Stimulated activated naive CD8-positive, alpha-beta T cell treated with anti-CD3 and anti-CD28 coated beads, Interleukin-15, amount 100 ng/mL, for 72 hours (primary cell): ENCODE measurements at regions not wholly inside any gene's neighbourhood (a gene's known extent, or its start where the extent isn't known, plus 50 kb on each side); places are given as distances from the start of the nearest gene placed in this dataset.

ENCODE experiments used
- ATAC-seq: fragments of 150-1000 bp; cut with Tn5 transposase; 2 replicates; pipeline ENCODE4 v1.10.0; 2021; ENCODE audit warnings: mild to moderate bottlenecking, moderate library complexity
- DNase-seq, 2 donors: peaks; one replicate each; pipeline ENCODE4 v3.0.0; 2021 to 2022
- H3K27ac Mint-ChIP-seq, 2 donors: one replicate each; pipeline ENCODE4 v1.8.0; 2022; ENCODE audit warnings: mild to moderate bottlenecking in 2 of 2, mixed read lengths in 2 of 2, moderate library complexity in 2 of 2
- H3K27me3 Mint-ChIP-seq: one replicate; pipeline ENCODE4 v1.8.0; 2022; ENCODE audit warnings: mixed read lengths
- H3K4me1 Mint-ChIP-seq: one replicate; pipeline ENCODE4 v1.8.0; 2022; ENCODE audit warnings: mild to moderate bottlenecking, mixed read lengths
- H3K4me3 Mint-ChIP-seq, 2 donors: one replicate each; pipeline ENCODE4 v1.8.0; 2022; ENCODE audit warnings: mild to moderate bottlenecking in 2 of 2, mixed read lengths in 2 of 2, moderate library complexity in 1 of 2
- H3K9me3 Mint-ChIP-seq, 2 donors: one replicate each; pipeline ENCODE4 v1.8.0; 2022; ENCODE audit warnings: mixed read lengths in 2 of 2

- Mint-ChIP-seq H3K4me3 (no peak overlapping the region), H3K27me3 (no peaks in the 10 kb centered on the region), H3K9me3 (no peaks in the 10 kb centered on the region), H3K4me1 (no peaks in the 10 kb centered on the region), H3K27ac (no peak overlapping the region)
- ATAC-seq, result no peak
- DNase-seq, result no peak
Measured at GRCh38 chr12:111160350-111161241, 208.3 kb downstream of the PHETA1 start.

GRCh38 chr12:111158992-111159391 lies 209.9 kb downstream of the PHETA1 start:
- H3K27ac Mint-ChIP-seq, result no peak overlapping the region

GRCh38 chr12:111157486-111157885 lies 211.4 kb downstream of the PHETA1 start:
- DNase-seq, result no peak
- Mint-ChIP-seq H3K27me3 (no peaks in the 10 kb centered on the region), H3K27ac (no peak overlapping the region), H3K4me3 (no peak overlapping the region), H3K9me3 (no peaks in the 10 kb centered on the region), H3K4me1 (no peaks in the 10 kb centered on the region)
- ATAC-seq, result no peak

More at GRCh38 chr12:111158992-111159391, 209.9 kb downstream of the PHETA1 start:
- Mint-ChIP-seq H3K4me3 (no peak overlapping the region), H3K4me1 (no peaks in the 10 kb centered on the region), H3K27me3 (no peaks in the 10 kb centered on the region), H3K9me3 (no peaks in the 10 kb centered on the region)
- ATAC-seq, result no peak
- no peak for DNase-seq

GRCh38 chr12:111156304-111156703 lies 212.6 kb downstream of the PHETA1 start:
- Mint-ChIP-seq H3K9me3 (no peaks in the 10 kb centered on the region), H3K27me3 (no peaks in the 10 kb centered on the region), H3K4me3 (no peak overlapping the region), H3K27ac (no peak overlapping the region), H3K4me1 (no peaks in the 10 kb centered on the region)
- DNase-seq (no peak), ATAC-seq (no peak)

- no peaks in the 10 kb centered on the region for H3K27me3 Mint-ChIP-seq
- no peak overlapping the region for H3K4me3 Mint-ChIP-seq
- H3K27ac Mint-ChIP-seq, result no peak overlapping the region
- H3K9me3 Mint-ChIP-seq, result no peaks in the 10 kb centered on the region
- no peaks in the 10 kb centered on the region for H3K4me1 Mint-ChIP-seq
- DNase-seq (no peak), ATAC-seq (no peak)
Measured at GRCh38 chr12:111155521-111155920, 213.4 kb downstream of the PHETA1 start.

- Mint-ChIP-seq H3K4me1 (no peaks in the 10 kb centered on the region), H3K27me3 (no peaks in the 10 kb centered on the region), H3K9me3 (no peaks in the 10 kb centered on the region), H3K4me3 (no peak overlapping the region), H3K27ac (no peak overlapping the region)
- ATAC-seq (no peak), DNase-seq (no peak)
Measured at GRCh38 chr12:111155020-111155419, 213.9 kb downstream of the PHETA1 start.

GRCh38 chr12:111154147-111154834 lies 214.6 kb downstream of the PHETA1 start:
- Mint-ChIP-seq H3K9me3 (no peaks in the 10 kb centered on the region), H3K4me1 (no peaks in the 10 kb centered on the region), H3K4me3 (no peak overlapping the region), H3K27ac (no peak overlapping the region), H3K27me3 (no peaks in the 10 kb centered on the region)
- DNase-seq, result no peak
- ATAC-seq, result no peak

GRCh38 chr12:111152561-111152960 lies 216.3 kb downstream of the PHETA1 start:
- Mint-ChIP-seq H3K27me3 (no peaks in the 10 kb centered on the region), H3K9me3 (peaks cover 4 to 6% of the 10 kb centered on the region in 2 donors), H3K4me1 (no peaks in the 10 kb centered on the region), H3K27ac (no peak overlapping the region), H3K4me3 (no peak overlapping the region)
- DNase-seq (no peak), ATAC-seq (no peak)

- Mint-ChIP-seq H3K9me3 (peaks cover 4 to 6% of the 10 kb centered on the region in 2 donors), H3K4me3 (no peak overlapping the region), H3K27me3 (no peaks in the 10 kb centered on the region), H3K27ac (no peak overlapping the region), H3K4me1 (no peaks in the 10 kb centered on the region)
- ATAC-seq, result no peak
- DNase-seq, result no peak
Measured at GRCh38 chr12:111150921-111151840, 217.7 kb downstream of the PHETA1 start.

GRCh38 chr12:111150360-111150759 lies 218.5 kb downstream of the PHETA1 start:
- DNase-seq (no peak), ATAC-seq (no peak)
- Mint-ChIP-seq H3K4me3 (no peak overlapping the region), H3K4me1 (no peaks in the 10 kb centered on the region), H3K27me3 (no peaks in the 10 kb centered on the region), H3K27ac (no peak overlapping the region), H3K9me3 (peaks cover 4 to 6% of the 10 kb centered on the region in 2 donors)

GRCh38 chr12:111149299-111149698 lies 219.6 kb downstream of the PHETA1 start:
- no peaks in the 10 kb centered on the region for H3K4me1 Mint-ChIP-seq
- no peaks in the 10 kb centered on the region for H3K27me3 Mint-ChIP-seq
- H3K27ac Mint-ChIP-seq, result no peak overlapping the region
- no peak for ATAC-seq
- DNase-seq, result no peak
- H3K4me3 Mint-ChIP-seq, result no peak overlapping the region
- peaks cover 4 to 6% of the 10 kb centered on the region in 2 donors for H3K9me3 Mint-ChIP-seq

GRCh38 chr12:111148005-111148404 lies 220.9 kb downstream of the PHETA1 start:
- no peak for DNase-seq
- no peaks in the 10 kb centered on the region for H3K27me3 Mint-ChIP-seq
- H3K27ac Mint-ChIP-seq, result no peak overlapping the region
- H3K9me3 Mint-ChIP-seq, result peaks cover 4 to 6% of the 10 kb centered on the region in 2 donors
- no peak overlapping the region for H3K4me3 Mint-ChIP-seq
- no peaks in the 10 kb centered on the region for H3K4me1 Mint-ChIP-seq
- ATAC-seq, result no peak

- Mint-ChIP-seq H3K27me3 (no peaks in the 10 kb centered on the region), H3K27ac (no peak overlapping the region), H3K4me1 (no peaks in the 10 kb centered on the region), H3K4me3 (no peak overlapping the region), H3K9me3 (peaks cover 4 to 6% of the 10 kb centered on the region in 2 donors)
- DNase-seq (no peak), ATAC-seq (no peak)
Measured at GRCh38 chr12:111143271-111143670, 222.9 kb upstream of the MYL2 start.

GRCh38 chr12:111141205-111141604 lies 220.8 kb upstream of the MYL2 start:
- H3K4me1 Mint-ChIP-seq, result no peaks in the 10 kb centered on the region
- no peak overlapping the region for H3K4me3 Mint-ChIP-seq
- no peak for ATAC-seq
- no peak for DNase-seq
- no peak overlapping the region for H3K27ac Mint-ChIP-seq
- no peaks in the 10 kb centered on the region for H3K27me3 Mint-ChIP-seq
- H3K9me3 Mint-ChIP-seq, result no peaks in the 10 kb centered on the region

GRCh38 chr12:111138016-111138415 lies 217.6 kb upstream of the MYL2 start:
- no peak for ATAC-seq
- no peak overlapping the region for H3K4me3 Mint-ChIP-seq
- peaks cover 9 to 21% of the 10 kb centered on the region in 2 donors for H3K9me3 Mint-ChIP-seq
- no peak for DNase-seq
- no peaks in the 10 kb centered on the region for H3K4me1 Mint-ChIP-seq
- H3K27me3 Mint-ChIP-seq, result no peaks in the 10 kb centered on the region
- H3K27ac Mint-ChIP-seq, result no peak overlapping the region
